ENCODE measurements at regions not wholly inside any gene's neighbourhood (a gene's known extent, or its start where the extent isn't known, plus 50 kb on each side); places are given as distances from the start of the nearest gene placed in this dataset.

GRCh38 chr5:130705368-130705767, 459.7 kb downstream of the HINT1 start:
- Histone ChIP-seq H2BK120ac (replicated peaks; ENCODE audit: low read depth, low read length) (no peak overlapping the region), H4K91ac (replicated peaks; ENCODE audit: insufficient read length, low read length) (no peak overlapping the region), H3K14ac (ENCODE audit: insufficient read length) (no peak overlapping the region), H3K18ac (ENCODE audit: extremely low read depth, low read length) (no peak overlapping the region), H3K4me2 (ENCODE audit: insufficient read depth in 1 of 2, low read depth in 2 of 2, low read length in 2 of 2) (no peak overlapping the region), H3K9me3 (ENCODE audit: insufficient read depth in 2 of 2, low read depth in 1 of 2, low read length in 1 of 2) (no peaks in the 10 kb centered on the region), H3K4ac (replicated peaks; ENCODE audit: insufficient read length, low read depth, low read length) (no peak overlapping the region), H3K4me3 (ENCODE audit: extremely low read depth in 1 of 4, insufficient read depth in 2 of 4, low read depth in 3 of 4, low read length in 4 of 4) (no peak overlapping the region), H4K20me1 (replicated peaks in 1 of 2; ENCODE audit: control insufficient read depth in 1 of 2, insufficient read depth in 2 of 2, low read length in 2 of 2) (no peaks in the 10 kb centered on the region), H3K23me2 (ENCODE audit: low read depth, low read length) (no peaks in the 10 kb centered on the region), H2BK5ac (ENCODE audit: low read depth, low read length) (no peak overlapping the region), H3K27me3 (replicated peaks in 1 of 4; ENCODE audit: control insufficient read depth in 3 of 4, extremely low read depth in 1 of 4, insufficient read depth in 3 of 4, low read length in 3 of 4) (no peaks in the 10 kb centered on the region), H2AFZ (ENCODE audit: low read length) (no peak overlapping the region), H2BK12ac (ENCODE audit: low read depth, low read length) (no peak overlapping the region), H3K23ac (ENCODE audit: insufficient read length) (no peak overlapping the region), H4K5ac (ENCODE audit: insufficient read length, low read depth, low read length) (no peak overlapping the region), H3K79me1 (ENCODE audit: low read depth, low read length) (no peaks in the 10 kb centered on the region), H3K9ac (replicated peaks in 1 of 4; ENCODE audit: extremely low read depth in 1 of 4, low read depth in 3 of 4, low read length in 3 of 4) (no peak overlapping the region), H3K36me3 (ENCODE audit: control insufficient read depth in 2 of 4, insufficient read depth in 4 of 4, low read length in 3 of 4) (no peaks in the 10 kb centered on the region), H2BK15ac (ENCODE audit: low read length) (no peak overlapping the region), H2BK20ac (ENCODE audit: low read length) (no peak overlapping the region), H3K79me2 (ENCODE audit: control insufficient read depth in 1 of 2, insufficient read depth in 2 of 2, low read length in 2 of 2) (no peaks in the 10 kb centered on the region), H4K8ac (ENCODE audit: extremely low read depth, insufficient read depth, low read length) (no peak overlapping the region), H3K4me1 (replicated peaks in 1 of 4; ENCODE audit: control insufficient read depth in 3 of 4, insufficient read depth in 4 of 4, low read length in 3 of 4) (peaks cover 0 to 9% (median 0%) of the 10 kb centered on the region in 4 experiments; a peak in 2 of 7 replicates), H3K56ac (replicated peaks; ENCODE audit: insufficient read length, low read depth, low read length) (no peak overlapping the region), H2AK5ac (ENCODE audit: low read depth, low read length) (no peak overlapping the region), H3K27ac (ENCODE audit: low read depth, low read length) (no peak overlapping the region)
- WGBS, 2 experiments (ENCODE audit: extremely low coverage in 1 of 2, insufficient coverage in 1 of 2, insufficient read length in 1 of 2, insufficient replicate concordance in 2 of 2, low coverage in 1 of 2, low lambda C conversion rate in 2 of 2, missing lambda C conversion rate in 1 of 2): 96% methylated on average over 2 of the region's 2 CpGs; no CpG with 5 or more reads in 1 of the 2 experiments
- DNase-seq (ENCODE audit: low read depth in 1 of 2, low spot score in 2 of 2): no peak
- no peak for TF ChIP-seq MAFK (IDR thresholded peaks at IDR 0.05; ENCODE audit: low read depth, low read length)
- ChIA-PET CTCF (ENCODE audit: partially characterized antibody) (no interaction called here), POLR2A (ENCODE audit: partially characterized antibody) (no interaction called here)
- FAIRE-seq: no peak

All from H1 (cell line).